Astrocyte of the spinal cord (primary cell): ENCODE measurements at regions not wholly inside any gene's neighbourhood (a gene's known extent, or its start where the extent isn't known, plus 50 kb on each side); places are given as distances from the start of the nearest gene placed in this dataset.

Experiments used
- DNase-seq: peaks from one replicate; pipeline ENCODE4 v3.0.0; 2011; ENCODE audit warnings: low read depth, low spot score
- H3K4me3 ChIP-seq: 2 replicates; pipeline ENCODE4 v1.5.1; 2011; ENCODE audit warnings: low read depth, mild to moderate bottlenecking, low read length, moderate library complexity
- CTCF ChIP-seq: IDR thresholded peaks from 2 replicates; pipeline ENCODE4 v1.5.1; 2012; ENCODE audit warnings: low read depth, mild to moderate bottlenecking, low read length, inconsistent platforms
- in situ Hi-C: cut with HindIII; loops from 2 replicates; pipeline ENCODE4 v1.10.0; 2017; ENCODE audit warnings: low sequenced_read_pairs

- no peak for TF ChIP-seq CTCF
- DNase-seq = no peak
- in situ Hi-C loops = no loop called here
- no peak overlapping the region for H3K4me3 ChIP-seq
Observed at GRCh38 chr2:7950035-7950612, 731.7 kb upstream of the ID2 start.

GRCh38 chr2:7951001-7951400 lies 730.9 kb upstream of the ID2 start:
- no peak overlapping the region for H3K4me3 ChIP-seq
- in situ Hi-C loops = no loop called here
- no peak for TF ChIP-seq CTCF
- DNase-seq = no peak

GRCh38 chr2:7951490-7951889 lies 730.4 kb upstream of the ID2 start:
- no peak for TF ChIP-seq CTCF
- in situ Hi-C loops = no loop called here
- no peak for DNase-seq
- no peak overlapping the region for H3K4me3 ChIP-seq

GRCh38 chr2:7952046-7952745 lies 729.7 kb upstream of the ID2 start:
- no peak overlapping the region for H3K4me3 ChIP-seq
- no peak for TF ChIP-seq CTCF
- in situ Hi-C loops = no loop called here
- no peak for DNase-seq

GRCh38 chr2:7953195-7953594 lies 728.7 kb upstream of the ID2 start:
- H3K4me3 ChIP-seq = no peak overlapping the region
- in situ Hi-C loops = no loop called here
- TF ChIP-seq CTCF = no peak
- DNase-seq = no peak

GRCh38 chr2:7954234-7954633 lies 727.6 kb upstream of the ID2 start:
- no peak overlapping the region for H3K4me3 ChIP-seq
- no peak for TF ChIP-seq CTCF
- DNase-seq = no peak
- in situ Hi-C loops = no loop called here
